ENCODE measurements at regions not wholly inside any gene's neighbourhood (a gene's known extent, or its start where the extent isn't known, plus 50 kb on each side); places are given as distances from the start of the nearest gene placed in this dataset.

DNA sequence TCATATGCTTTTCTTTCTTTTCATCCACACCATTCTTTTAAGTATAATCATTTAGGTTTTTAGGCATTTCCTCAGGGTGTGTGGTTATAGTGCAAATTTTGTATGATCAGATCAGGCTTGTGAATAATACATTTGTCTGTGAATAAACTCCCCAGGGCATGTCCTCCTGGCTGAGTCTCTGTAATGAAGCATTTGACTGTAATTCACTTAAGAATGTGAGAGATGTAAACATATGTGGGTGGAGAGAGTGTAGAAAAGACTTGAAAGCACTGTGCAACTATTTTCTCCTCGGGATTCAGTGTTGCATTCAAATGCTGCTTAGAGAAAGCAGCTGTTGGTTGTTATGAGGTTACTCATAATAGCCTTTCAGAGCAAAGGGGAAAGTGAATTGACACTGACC lies 996.5 kb downstream of the TUSC7 start:
- TF ChIP-seq, protein P1, sequence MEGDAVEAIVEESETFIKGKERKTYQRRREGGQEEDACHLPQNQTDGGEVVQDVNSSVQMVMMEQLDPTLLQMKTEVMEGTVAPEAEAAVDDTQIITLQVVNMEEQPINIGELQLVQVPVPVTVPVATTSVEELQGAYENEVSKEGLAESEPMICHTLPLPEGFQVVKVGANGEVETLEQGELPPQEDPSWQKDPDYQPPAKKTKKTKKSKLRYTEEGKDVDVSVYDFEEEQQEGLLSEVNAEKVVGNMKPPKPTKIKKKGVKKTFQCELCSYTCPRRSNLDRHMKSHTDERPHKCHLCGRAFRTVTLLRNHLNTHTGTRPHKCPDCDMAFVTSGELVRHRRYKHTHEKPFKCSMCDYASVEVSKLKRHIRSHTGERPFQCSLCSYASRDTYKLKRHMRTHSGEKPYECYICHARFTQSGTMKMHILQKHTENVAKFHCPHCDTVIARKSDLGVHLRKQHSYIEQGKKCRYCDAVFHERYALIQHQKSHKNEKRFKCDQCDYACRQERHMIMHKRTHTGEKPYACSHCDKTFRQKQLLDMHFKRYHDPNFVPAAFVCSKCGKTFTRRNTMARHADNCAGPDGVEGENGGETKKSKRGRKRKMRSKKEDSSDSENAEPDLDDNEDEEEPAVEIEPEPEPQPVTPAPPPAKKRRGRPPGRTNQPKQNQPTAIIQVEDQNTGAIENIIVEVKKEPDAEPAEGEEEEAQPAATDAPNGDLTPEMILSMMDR (IDR thresholded peaks at IDR 0.05 in 4 of 5, conservative IDR thresholded peaks at IDR 0.05 in 1 of 5) = no peak
- no peak for TF ChIP-seq POLR2A (IDR thresholded peaks at IDR 0.05)

All from gastrocnemius medialis (tissue), 4 donors.